PC-3 (cell line): ENCODE measurements at regions not wholly inside any gene's neighbourhood (a gene's known extent, or its start where the extent isn't known, plus 50 kb on each side); places are given as distances from the start of the nearest gene placed in this dataset.

Experiments used
- ATAC-seq: fragments of 200-7000 bp; cut with Tn5 transposase; 2 replicates; pipeline ENCODE4 v1.9.1; 2020; ENCODE audit warnings: mild to moderate bottlenecking, moderate library complexity
- BruUV-seq: library from RNA; stranded (reverse); fragments of 400-500 nt; replicated peaks from 2 replicates; lab custom pipeline; 2021; lab: Mats Ljungman, UMichigan
- CTCF ChIA-PET: fragments of 300-600 bp; sonication (Branson Sonifier 250); formaldehyde crosslinking; loops from one replicate; lab custom pipeline; 2022; ENCODE audit warnings: antibody characterized with exemption; lab: Charles Lee
- POLR2A ChIA-PET: fragments of 300-600 bp; sonication (Branson Sonifier 250); formaldehyde crosslinking; loops from one replicate; lab custom pipeline; 2022; ENCODE audit warnings: antibody characterized with exemption; ENCODE audit not compliant: unreplicated experiment; lab: Charles Lee
- DNase-seq: peaks from one replicate; pipeline ENCODE4 v3.0.0-alpha.2; 2015
- H2AFZ ChIP-seq: fragments of 300-600 bp; sonication (generic); 2 replicates; pipeline ENCODE4 v1.6.0; 2016; ENCODE audit warnings: antibody characterized with exemption, low read length
- H3F3A ChIP-seq: fragments of 300-600 bp; sonication (generic); one replicate; pipeline ENCODE4 v1.6.0; 2017; ENCODE audit warnings: antibody characterized with exemption, low read length, control low read depth, mild to moderate bottlenecking; ENCODE audit not compliant: unreplicated experiment
- H3K27ac ChIP-seq: fragments of 300-600 bp; sonication (generic); 2 replicates; pipeline ENCODE4 v1.5.1; 2016; ENCODE audit warnings: mild to moderate bottlenecking, low read length
- H3K27me3 ChIP-seq: fragments of 300-600 bp; sonication (generic); 2 replicates; pipeline ENCODE4 v1.6.1; 2016; ENCODE audit warnings: low read length, mixed read lengths
- H3K36me3 ChIP-seq: fragments of 300-600 bp; sonication (generic); 2 replicates; pipeline ENCODE4 v1.6.1; 2016; ENCODE audit warnings: low read depth, mixed run types, low read length, mixed read lengths
- H3K4me1 ChIP-seq: fragments of 300-600 bp; sonication (generic); 2 replicates; pipeline ENCODE4 v1.5.1; 2016; ENCODE audit warnings: low read length; ENCODE audit not compliant: insufficient read depth
- H3K4me2 ChIP-seq: fragments of 300-600 bp; sonication (generic); 2 replicates; pipeline ENCODE4 v1.6.0; 2016; ENCODE audit warnings: low read length
- H3K4me3 ChIP-seq: fragments of 300-600 bp; sonication (generic); 2 replicates; pipeline ENCODE4 v1.5.1; 2016; ENCODE audit warnings: mild to moderate bottlenecking, low read length, mixed read lengths
- H3K79me2 ChIP-seq: fragments of 300-600 bp; sonication (generic); 2 replicates; pipeline ENCODE4 v1.6.1; 2017; ENCODE audit warnings: low read length, mixed read lengths
- H3K9ac ChIP-seq: fragments of 300-600 bp; sonication (generic); 2 replicates; pipeline ENCODE4 v1.6.0; 2016; ENCODE audit warnings: mild to moderate bottlenecking, low read length
- H3K9me2 ChIP-seq: fragments of 300-600 bp; sonication (generic); replicated peaks from 2 replicates; pipeline ENCODE4 v1.6.1; 2016; ENCODE audit warnings: mixed run types, low read length, mixed read lengths
- H3K9me3 ChIP-seq: fragments of 300-600 bp; sonication (generic); 2 replicates; pipeline ENCODE4 v1.6.1; 2016; ENCODE audit warnings: low read length, mixed read lengths
- H4K20me1 ChIP-seq: fragments of 300-600 bp; sonication (generic); 2 replicates; pipeline ENCODE4 v1.6.1; 2016; ENCODE audit warnings: low read length, mixed read lengths
- EZH2 ChIP-seq: fragments of 300-600 bp; sonication (generic); IDR thresholded peaks from one replicate; pipeline ENCODE4 v1.6.1; 2017; ENCODE audit warnings: antibody characterized with exemption, mild to moderate bottlenecking, low read length; ENCODE audit not compliant: unreplicated experiment
- EZH2phosphoT487 ChIP-seq: fragments of 300-600 bp; sonication (generic); IDR thresholded peaks from 2 replicates; pipeline ENCODE4 v1.6.1; 2018; ENCODE audit warnings: mild to moderate bottlenecking, antibody characterized with exemption, low read length, borderline replicate concordance
- intact Hi-C: fragments of 100-400 bp; cut with micrococcal nuclease; formaldehyde crosslinking; loops from 2 replicates; pipeline ENCODE4 v1.9.0; 2023
- TF ChIP-seq, protein P1 (sequence below): fragments of 300-600 bp; sonication (generic); conservative IDR thresholded peaks from 2 replicates; pipeline ENCODE4 v1.5.1; 2017; ENCODE audit warnings: antibody characterized with exemption, low read depth, mild to moderate bottlenecking, low read length

DNA sequence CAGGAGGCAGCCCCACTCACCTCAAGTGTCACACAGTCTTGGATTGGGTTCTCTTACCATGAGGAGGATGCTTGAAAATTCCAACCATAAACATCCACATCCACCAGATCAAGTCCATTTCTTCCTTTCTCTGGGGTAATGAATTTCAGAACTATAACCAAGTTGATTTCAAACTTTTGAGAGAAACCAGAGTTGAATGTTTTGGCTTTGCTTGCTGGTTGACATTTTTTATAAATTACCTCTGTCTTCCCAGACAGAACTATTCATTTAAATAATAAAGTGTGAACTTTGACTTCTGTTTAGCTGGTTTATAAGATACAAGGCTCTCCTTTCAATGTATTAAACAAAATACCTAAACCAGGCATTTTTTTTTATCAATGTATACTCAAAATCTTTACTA, 550.7 kb downstream of the KCTD12 start:
- H3K4me2 ChIP-seq: no peak overlapping the region
- ATAC-seq: no peak
- H3K9me2 ChIP-seq: no peaks in the 10 kb centered on the region
- POLR2A ChIA-PET: no interaction called here
- intact Hi-C loops: no loop called here
- CTCF ChIA-PET: no interaction called here
- BruUV-seq: no TSS peak
- H3K36me3 ChIP-seq: no peaks in the 10 kb centered on the region
- no peaks in the 10 kb centered on the region for H3K79me2 ChIP-seq
- no peaks in the 10 kb centered on the region for H3K9me3 ChIP-seq
- H3K27me3 ChIP-seq: peaks cover 15% of the 10 kb centered on the region
- no peaks in the 10 kb centered on the region for H4K20me1 ChIP-seq
- no peak overlapping the region for H3K27ac ChIP-seq
- no peak overlapping the region for H3K4me3 ChIP-seq
- DNase-seq: no peak
- TF ChIP-seq EZH2: no peak
- no peak for TF ChIP-seq EZH2phosphoT487
- TF ChIP-seq, protein P1, sequence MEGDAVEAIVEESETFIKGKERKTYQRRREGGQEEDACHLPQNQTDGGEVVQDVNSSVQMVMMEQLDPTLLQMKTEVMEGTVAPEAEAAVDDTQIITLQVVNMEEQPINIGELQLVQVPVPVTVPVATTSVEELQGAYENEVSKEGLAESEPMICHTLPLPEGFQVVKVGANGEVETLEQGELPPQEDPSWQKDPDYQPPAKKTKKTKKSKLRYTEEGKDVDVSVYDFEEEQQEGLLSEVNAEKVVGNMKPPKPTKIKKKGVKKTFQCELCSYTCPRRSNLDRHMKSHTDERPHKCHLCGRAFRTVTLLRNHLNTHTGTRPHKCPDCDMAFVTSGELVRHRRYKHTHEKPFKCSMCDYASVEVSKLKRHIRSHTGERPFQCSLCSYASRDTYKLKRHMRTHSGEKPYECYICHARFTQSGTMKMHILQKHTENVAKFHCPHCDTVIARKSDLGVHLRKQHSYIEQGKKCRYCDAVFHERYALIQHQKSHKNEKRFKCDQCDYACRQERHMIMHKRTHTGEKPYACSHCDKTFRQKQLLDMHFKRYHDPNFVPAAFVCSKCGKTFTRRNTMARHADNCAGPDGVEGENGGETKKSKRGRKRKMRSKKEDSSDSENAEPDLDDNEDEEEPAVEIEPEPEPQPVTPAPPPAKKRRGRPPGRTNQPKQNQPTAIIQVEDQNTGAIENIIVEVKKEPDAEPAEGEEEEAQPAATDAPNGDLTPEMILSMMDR: no peak
- no peaks in the 10 kb centered on the region for H3K4me1 ChIP-seq
- H3F3A ChIP-seq: no peaks in the 10 kb centered on the region
- no peak overlapping the region for H2AFZ ChIP-seq
- no peak overlapping the region for H3K9ac ChIP-seq

DNA sequence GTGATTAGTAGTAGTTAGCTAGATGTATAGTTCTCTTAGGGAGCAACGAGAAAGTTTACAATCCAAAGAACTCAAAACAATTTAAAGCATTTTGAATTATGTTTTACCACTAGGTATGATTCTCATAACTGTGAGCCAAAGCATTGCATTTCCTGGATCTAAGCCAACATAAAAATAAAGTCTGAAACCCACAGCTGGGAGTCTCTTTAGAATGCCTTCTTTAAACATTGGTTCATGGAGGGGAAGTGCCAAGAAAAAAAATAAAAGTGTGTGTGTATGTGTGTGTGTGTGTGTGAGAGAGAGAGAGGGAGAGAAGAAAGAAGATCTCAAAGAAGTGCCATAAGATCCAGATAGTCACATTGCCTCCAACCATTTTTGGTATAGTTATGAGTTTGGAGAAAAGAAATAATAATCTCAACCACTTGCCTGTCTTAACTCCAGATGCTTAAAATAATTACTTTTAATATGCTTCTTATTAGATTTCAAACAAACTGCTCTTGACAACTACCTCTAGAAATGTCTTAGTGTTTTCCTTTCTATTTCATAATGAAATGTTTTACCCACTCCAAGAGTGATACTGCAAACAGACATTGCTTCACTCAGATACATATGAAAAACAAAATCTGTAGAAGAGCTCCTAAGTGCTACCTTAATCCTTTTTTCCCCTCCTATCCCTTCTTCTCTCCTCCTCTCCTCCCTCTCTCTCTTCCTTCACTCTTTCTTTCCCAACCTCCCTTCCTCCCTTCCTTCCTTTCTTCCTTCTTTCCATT, 554.1 kb downstream of the KCTD12 start:
- Histone ChIP-seq H2AFZ (no peak overlapping the region), H3K9me3 (no peaks in the 10 kb centered on the region), H3K4me3 (no peak overlapping the region), H3K36me3 (no peaks in the 10 kb centered on the region), H3K9me2 (no peaks in the 10 kb centered on the region), H3K79me2 (no peaks in the 10 kb centered on the region), H3K27me3 (peaks cover 12% of the 10 kb centered on the region), H4K20me1 (no peaks in the 10 kb centered on the region), H3K27ac (no peak overlapping the region), H3K4me1 (no peaks in the 10 kb centered on the region), H3K4me2 (no peak overlapping the region), H3F3A (no peaks in the 10 kb centered on the region), H3K9ac (no peak overlapping the region)
- ATAC-seq (no peak), DNase-seq (no peak)
- CTCF ChIA-PET: no interaction called here
- TF ChIP-seq EZH2phosphoT487: no peak
- BruUV-seq: no TSS peak
- POLR2A ChIA-PET: no interaction called here
- intact Hi-C loops: no loop called here

DNA sequence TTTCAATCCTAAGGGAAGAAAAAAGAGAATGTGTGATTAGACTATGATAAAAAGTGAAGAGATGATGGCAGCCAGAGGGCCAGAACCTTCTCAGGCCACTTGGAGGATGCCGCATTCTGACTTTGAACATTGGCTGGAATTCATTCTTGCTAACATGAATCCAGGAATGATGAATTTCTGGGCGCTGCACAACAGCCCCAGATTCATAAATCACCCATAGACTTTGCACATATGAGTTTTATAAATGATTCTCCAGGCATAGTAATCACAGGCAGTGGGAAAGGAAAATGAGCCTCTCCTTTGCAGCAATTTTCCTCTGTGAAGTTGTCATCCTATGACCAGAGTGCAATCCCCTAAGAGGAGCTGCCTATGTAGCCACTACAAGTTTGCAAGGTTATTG, 555.4 kb downstream of the KCTD12 start:
- ChIA-PET POLR2A (no interaction called here), CTCF (no interaction called here)
- no peak overlapping the region for H3K27ac ChIP-seq
- no peak overlapping the region for H3K9ac ChIP-seq
- no TSS peak for BruUV-seq
- no peaks in the 10 kb centered on the region for H3K4me1 ChIP-seq
- no peaks in the 10 kb centered on the region for H3K9me3 ChIP-seq
- H3K79me2 ChIP-seq: no peaks in the 10 kb centered on the region
- no peak overlapping the region for H3K4me2 ChIP-seq
- no peaks in the 10 kb centered on the region for H3K9me2 ChIP-seq
- no peak overlapping the region for H3K4me3 ChIP-seq
- intact Hi-C loops: no loop called here
- H3F3A ChIP-seq: no peaks in the 10 kb centered on the region
- no peak for TF ChIP-seq EZH2
- TF ChIP-seq, protein P1: no peak
- no peak for TF ChIP-seq EZH2phosphoT487
- H3K36me3 ChIP-seq: no peaks in the 10 kb centered on the region
- ATAC-seq (no peak), DNase-seq (no peak)
- peaks cover 12% of the 10 kb centered on the region for H3K27me3 ChIP-seq
- no peaks in the 10 kb centered on the region for H4K20me1 ChIP-seq
- no peak overlapping the region for H2AFZ ChIP-seq
